SK-MEL-5 (cell line): ENCODE measurements at regions not wholly inside any gene's neighbourhood (a gene's known extent, or its start where the extent isn't known, plus 50 kb on each side); places are given as distances from the start of the nearest gene placed in this dataset.
A peak's percentile ranks its signal among the peaks of the same experiment; 100 is the strongest.

Experiments used
- DNase-seq: peaks from one replicate; pipeline ENCODE4 v3.0.0-alpha.2; 2016; ENCODE audit warnings: low read depth, low spot score
- in situ Hi-C: cut with HindIII; loops from 2 replicates; pipeline ENCODE4 v1.10.0; 2016; ENCODE audit warnings: low sequenced_read_pairs, high pct_unique_total_duplicates, low pct_unique_long_range_greater_than_20kb

GRCh38 chr3:72496051-72496670 is 352.1 kb downstream of the SHQ1 start:
- in situ Hi-C loops = no loop called here
- no peak for DNase-seq

GRCh38 chr3:72494626-72495025 is 353.6 kb downstream of the SHQ1 start:
- no peak for DNase-seq
- in situ Hi-C loops = no loop called here

- no peak for DNase-seq
- in situ Hi-C loops = no loop called here
Measured at GRCh38 chr3:72494130-72494529, 354.1 kb downstream of the SHQ1 start.

GRCh38 chr3:72492240-72492639 is 356.0 kb downstream of the SHQ1 start:
- in situ Hi-C loops = no loop called here
- DNase-seq = peak; percentile 34

- in situ Hi-C loops = no loop called here
- peak; percentile 80 for DNase-seq
Measured at GRCh38 chr3:72490688-72491435, 357.4 kb downstream of the SHQ1 start.

GRCh38 chr3:72489901-72490300 is 358.3 kb downstream of the SHQ1 start:
- no peak for DNase-seq
- in situ Hi-C loops = no loop called here

GRCh38 chr3:72488738-72489035 is 359.6 kb downstream of the SHQ1 start:
- in situ Hi-C loops = no loop called here
- DNase-seq = no peak

- in situ Hi-C loops = no loop called here
- DNase-seq = no peak
Measured at GRCh38 chr3:72487946-72488737, 360.1 kb downstream of the SHQ1 start.

GRCh38 chr3:72487078-72487765 is 361.0 kb downstream of the SHQ1 start:
- in situ Hi-C loops = no loop called here
- DNase-seq = peak; percentile 28

GRCh38 chr3:72485641-72486040 is 362.6 kb downstream of the SHQ1 start:
- DNase-seq = no peak
- in situ Hi-C loops = no loop called here

GRCh38 chr3:72483554-72484104 is 364.6 kb downstream of the SHQ1 start:
- in situ Hi-C loops = no loop called here
- no peak for DNase-seq

- in situ Hi-C loops = no loop called here
- peak; percentile 37 for DNase-seq
Measured at GRCh38 chr3:72482589-72483321, 365.5 kb downstream of the SHQ1 start.

GRCh38 chr3:72481542-72481941 is 366.7 kb downstream of the SHQ1 start:
- DNase-seq = no peak
- in situ Hi-C loops = no loop called here

- in situ Hi-C loops = no loop called here
- no peak for DNase-seq
Measured at GRCh38 chr3:72480366-72480765, 367.9 kb downstream of the SHQ1 start.

- in situ Hi-C loops = no loop called here
- no peak for DNase-seq
Measured at GRCh38 chr3:72479651-72480215, 368.5 kb downstream of the SHQ1 start.

GRCh38 chr3:72476139-72476483 is 372.1 kb downstream of the SHQ1 start:
- in situ Hi-C loops = no loop called here
- DNase-seq = no peak
